Fibroblast of villous mesenchyme (primary cell): ENCODE measurements at regions not wholly inside any gene's neighbourhood (a gene's known extent, or its start where the extent isn't known, plus 50 kb on each side); places are given as distances from the start of the nearest gene placed in this dataset.

Experiments used
- DNase-seq: peaks from one replicate; pipeline ENCODE4 v3.0.0-alpha.2; 2010; ENCODE audit warnings: low read depth
- H3K4me3 ChIP-seq: 2 replicates; pipeline ENCODE4 v1.5.1; 2011; ENCODE audit warnings: low read depth, mild to moderate bottlenecking, low read length
- CTCF ChIP-seq: IDR thresholded peaks from 2 replicates; pipeline ENCODE4 v1.5.1; 2012; ENCODE audit warnings: low read depth, mild to moderate bottlenecking, low read length; ENCODE audit not compliant: insufficient read depth

- TF ChIP-seq CTCF, result no peak
- H3K4me3 ChIP-seq, result no peak overlapping the region
- DNase-seq, result no peak
Observed at GRCh38 chr12:131489718-131490117, 221.2 kb upstream of the SFSWAP start.

- TF ChIP-seq CTCF, result no peak
- no peak for DNase-seq
- H3K4me3 ChIP-seq, result no peak overlapping the region
Observed at GRCh38 chr12:131491155-131491554, 219.7 kb upstream of the SFSWAP start.

GRCh38 chr12:131491916-131492490 is 218.9 kb upstream of the SFSWAP start:
- H3K4me3 ChIP-seq, result no peak overlapping the region
- no peak for TF ChIP-seq CTCF
- no peak for DNase-seq

- no peak overlapping the region for H3K4me3 ChIP-seq
- TF ChIP-seq CTCF, result no peak
- no peak for DNase-seq
Observed at GRCh38 chr12:131493068-131493826, 217.6 kb upstream of the SFSWAP start.

GRCh38 chr12:131494216-131494615 is 216.7 kb upstream of the SFSWAP start:
- no peak for TF ChIP-seq CTCF
- H3K4me3 ChIP-seq, result no peak overlapping the region
- DNase-seq, result no peak

- H3K4me3 ChIP-seq, result no peak overlapping the region
- TF ChIP-seq CTCF, result no peak
- no peak for DNase-seq
Observed at GRCh38 chr12:131494741-131495524, 216.0 kb upstream of the SFSWAP start.
